Neural cell (in vitro differentiated cells): ENCODE measurements at regions not wholly inside any gene's neighbourhood (a gene's known extent, or its start where the extent isn't known, plus 50 kb on each side); places are given as distances from the start of the nearest gene placed in this dataset.

ENCODE experiments used
- H2AFZ ChIP-seq: fragments of 200-600, 300-800 bp; sonication (generic), shearing (Covaris generic); 2 replicates; pipeline ENCODE4 v1.6.0; 2014; ENCODE audit warnings: low read depth, mild to moderate bottlenecking, antibody characterized with exemption, low read length, moderate library complexity
- H3F3A ChIP-seq: fragments of 200-600 bp; shearing (Covaris generic); 2 replicates; pipeline ENCODE4 v1.6.1; 2016; ENCODE audit warnings: mild to moderate bottlenecking, moderate library complexity, mixed read lengths, antibody characterized with exemption, low read length; ENCODE audit not compliant: insufficient read depth, poor library complexity, severe bottlenecking
- H3K27ac ChIP-seq: fragments of 200-600, 300-800 bp; sonication (generic), shearing (Covaris generic); 2 replicates; pipeline ENCODE4 v1.5.1; 2014; ENCODE audit warnings: mild to moderate bottlenecking, low read length, moderate library complexity
- H3K27me3 ChIP-seq: fragments of 300-800, 200-600 bp; sonication (generic), shearing (Covaris generic); 2 replicates; pipeline ENCODE4 v1.6.0; 2014; ENCODE audit warnings: mild to moderate bottlenecking, low read depth, low read length, moderate library complexity; ENCODE audit not compliant: insufficient read depth
- H3K36me3 ChIP-seq: fragments of 300-800, 200-600 bp; sonication (generic), shearing (Covaris generic); 2 replicates; pipeline ENCODE4 v1.5.1; 2014; ENCODE audit warnings: mild to moderate bottlenecking, antibody characterized with exemption, low read length, moderate library complexity; ENCODE audit not compliant: insufficient read depth
- H3K4me2 ChIP-seq: fragments of 300-800, 200-600 bp; sonication (generic), shearing (Covaris generic); 2 replicates; pipeline ENCODE4 v1.6.0; 2014; ENCODE audit warnings: mild to moderate bottlenecking, low read length
- H3K4me3 ChIP-seq: fragments of 300-800, 200-600 bp; sonication (generic), shearing (Covaris generic); 2 replicates; pipeline ENCODE4 v1.5.1; 2014; ENCODE audit warnings: mild to moderate bottlenecking, low read length, moderate library complexity
- H3K79me2 ChIP-seq: fragments of 200-600 bp; shearing (Covaris generic); replicated peaks from 2 replicates; pipeline ENCODE4 v1.6.0; 2014; ENCODE audit warnings: mild to moderate bottlenecking, low read length, moderate library complexity; ENCODE audit not compliant: insufficient read depth
- H3K9ac ChIP-seq: fragments of 300-800, 200-600 bp; sonication (generic), shearing (Covaris generic); 2 replicates; pipeline ENCODE4 v1.6.1; 2016; ENCODE audit warnings: mild to moderate bottlenecking, low read length, mixed read lengths
- H3K9me2 ChIP-seq: fragments of 200-600 bp; shearing (Covaris generic); 2 replicates; pipeline ENCODE4 v1.6.1; 2016; ENCODE audit warnings: mild to moderate bottlenecking, low read length, mixed read lengths; ENCODE audit not compliant: insufficient read depth
- H3K9me3 ChIP-seq: fragments of 200-600, 300-800 bp; sonication (generic), shearing (Covaris generic); 2 replicates; pipeline ENCODE4 v1.6.1; 2016; ENCODE audit warnings: mild to moderate bottlenecking, mixed run types, low read length, moderate library complexity, mixed read lengths
- H4K20me1 ChIP-seq: fragments of 200-600 bp; shearing (Covaris generic); 2 replicates; pipeline ENCODE4 v1.6.1; 2016; ENCODE audit warnings: mild to moderate bottlenecking, mixed run types; ENCODE audit not compliant: insufficient read depth
- EP300 ChIP-seq: fragments of 450-650 bp; conservative IDR thresholded peaks from 2 replicates; pipeline ENCODE4 v1.6.1; 2014; ENCODE audit warnings: antibody characterized with exemption, mild to moderate bottlenecking, moderate library complexity; ENCODE audit not compliant: poor library complexity, severe bottlenecking
- EZH2 ChIP-seq: fragments of 200-600, 300-800 bp; shearing (Covaris generic), sonication (generic); IDR thresholded peaks from 2 replicates; pipeline ENCODE4 v1.6.1; 2014; ENCODE audit warnings: antibody characterized with exemption, low read length, borderline replicate concordance, mild to moderate bottlenecking; ENCODE audit not compliant: insufficient read depth, poor library complexity, severe bottlenecking
- MXI1 ChIP-seq: fragments of 450-650 bp; conservative IDR thresholded peaks from 2 replicates; pipeline ENCODE4 v1.6.1; 2014; ENCODE audit warnings: antibody characterized with exemption, mild to moderate bottlenecking; ENCODE audit not compliant: poor library complexity, severe bottlenecking
- POLR2AphosphoS5 ChIP-seq: IDR thresholded peaks from 2 replicates; pipeline ENCODE4 v1.6.1; 2012
- RAD21 ChIP-seq: fragments of 450-650 bp; conservative IDR thresholded peaks from 2 replicates; pipeline ENCODE4 v1.6.1; 2014; ENCODE audit warnings: antibody characterized with exemption, mild to moderate bottlenecking, moderate library complexity
- SMC3 ChIP-seq: fragments of 450-650 bp; conservative IDR thresholded peaks from 2 replicates; pipeline ENCODE4 v1.6.1; 2014; ENCODE audit warnings: antibody characterized with exemption, mild to moderate bottlenecking, moderate library complexity; ENCODE audit not compliant: poor library complexity
- TAF1 ChIP-seq: IDR thresholded peaks from 2 replicates; pipeline ENCODE4 v1.6.1; 2012; ENCODE audit warnings: low read depth
- TF ChIP-seq, protein P1 (sequence below): fragments of 450-650 bp; IDR thresholded peaks from 2 replicates; pipeline ENCODE4 v1.5.1; 2014; ENCODE audit warnings: antibody characterized with exemption, mild to moderate bottlenecking, moderate library complexity; ENCODE audit not compliant: poor library complexity, severe bottlenecking
- TF ChIP-seq, protein P2 (sequence below): IDR thresholded peaks from 2 replicates; pipeline ENCODE4 v1.6.1; 2012; ENCODE audit warnings: borderline replicate concordance

DNA sequence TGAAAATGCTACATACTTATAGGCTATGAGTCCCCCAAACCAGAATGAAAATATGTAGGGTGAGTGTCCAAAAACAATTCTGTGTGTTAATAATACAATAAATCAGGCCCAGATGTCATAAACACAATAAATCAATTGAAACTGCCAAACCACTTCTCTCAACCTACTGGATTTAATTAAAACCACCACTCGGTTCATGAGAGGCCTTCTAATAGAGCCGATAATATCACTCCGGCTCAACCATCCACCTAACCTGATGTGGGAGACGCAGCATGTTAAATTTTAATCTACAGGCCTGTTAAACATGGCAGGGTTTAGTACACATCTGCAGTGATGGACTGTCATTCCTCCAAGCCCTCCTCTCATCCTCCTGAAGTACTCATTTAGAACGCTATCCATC lies 734.5 kb upstream of the ZNF608 start:
- Histone ChIP-seq H3K36me3 (no peaks in the 10 kb centered on the region), H4K20me1 (no peaks in the 10 kb centered on the region), H3K27me3 (no peaks in the 10 kb centered on the region), H3K79me2 (no peaks in the 10 kb centered on the region), H3K9me3 (no peaks in the 10 kb centered on the region), H3K27ac (no peak overlapping the region), H3K9me2 (no peaks in the 10 kb centered on the region), H3K4me2 (no peak overlapping the region), H3K9ac (no peak overlapping the region), H3F3A (no peaks in the 10 kb centered on the region), H2AFZ (no peak overlapping the region), H3K4me3 (no peak overlapping the region)
- TF ChIP-seq, protein P1, sequence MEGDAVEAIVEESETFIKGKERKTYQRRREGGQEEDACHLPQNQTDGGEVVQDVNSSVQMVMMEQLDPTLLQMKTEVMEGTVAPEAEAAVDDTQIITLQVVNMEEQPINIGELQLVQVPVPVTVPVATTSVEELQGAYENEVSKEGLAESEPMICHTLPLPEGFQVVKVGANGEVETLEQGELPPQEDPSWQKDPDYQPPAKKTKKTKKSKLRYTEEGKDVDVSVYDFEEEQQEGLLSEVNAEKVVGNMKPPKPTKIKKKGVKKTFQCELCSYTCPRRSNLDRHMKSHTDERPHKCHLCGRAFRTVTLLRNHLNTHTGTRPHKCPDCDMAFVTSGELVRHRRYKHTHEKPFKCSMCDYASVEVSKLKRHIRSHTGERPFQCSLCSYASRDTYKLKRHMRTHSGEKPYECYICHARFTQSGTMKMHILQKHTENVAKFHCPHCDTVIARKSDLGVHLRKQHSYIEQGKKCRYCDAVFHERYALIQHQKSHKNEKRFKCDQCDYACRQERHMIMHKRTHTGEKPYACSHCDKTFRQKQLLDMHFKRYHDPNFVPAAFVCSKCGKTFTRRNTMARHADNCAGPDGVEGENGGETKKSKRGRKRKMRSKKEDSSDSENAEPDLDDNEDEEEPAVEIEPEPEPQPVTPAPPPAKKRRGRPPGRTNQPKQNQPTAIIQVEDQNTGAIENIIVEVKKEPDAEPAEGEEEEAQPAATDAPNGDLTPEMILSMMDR: no peak
- no peak for TF ChIP-seq EP300
- no peak for TF ChIP-seq MXI1
- no peak for TF ChIP-seq POLR2AphosphoS5
- TF ChIP-seq, protein P2, sequence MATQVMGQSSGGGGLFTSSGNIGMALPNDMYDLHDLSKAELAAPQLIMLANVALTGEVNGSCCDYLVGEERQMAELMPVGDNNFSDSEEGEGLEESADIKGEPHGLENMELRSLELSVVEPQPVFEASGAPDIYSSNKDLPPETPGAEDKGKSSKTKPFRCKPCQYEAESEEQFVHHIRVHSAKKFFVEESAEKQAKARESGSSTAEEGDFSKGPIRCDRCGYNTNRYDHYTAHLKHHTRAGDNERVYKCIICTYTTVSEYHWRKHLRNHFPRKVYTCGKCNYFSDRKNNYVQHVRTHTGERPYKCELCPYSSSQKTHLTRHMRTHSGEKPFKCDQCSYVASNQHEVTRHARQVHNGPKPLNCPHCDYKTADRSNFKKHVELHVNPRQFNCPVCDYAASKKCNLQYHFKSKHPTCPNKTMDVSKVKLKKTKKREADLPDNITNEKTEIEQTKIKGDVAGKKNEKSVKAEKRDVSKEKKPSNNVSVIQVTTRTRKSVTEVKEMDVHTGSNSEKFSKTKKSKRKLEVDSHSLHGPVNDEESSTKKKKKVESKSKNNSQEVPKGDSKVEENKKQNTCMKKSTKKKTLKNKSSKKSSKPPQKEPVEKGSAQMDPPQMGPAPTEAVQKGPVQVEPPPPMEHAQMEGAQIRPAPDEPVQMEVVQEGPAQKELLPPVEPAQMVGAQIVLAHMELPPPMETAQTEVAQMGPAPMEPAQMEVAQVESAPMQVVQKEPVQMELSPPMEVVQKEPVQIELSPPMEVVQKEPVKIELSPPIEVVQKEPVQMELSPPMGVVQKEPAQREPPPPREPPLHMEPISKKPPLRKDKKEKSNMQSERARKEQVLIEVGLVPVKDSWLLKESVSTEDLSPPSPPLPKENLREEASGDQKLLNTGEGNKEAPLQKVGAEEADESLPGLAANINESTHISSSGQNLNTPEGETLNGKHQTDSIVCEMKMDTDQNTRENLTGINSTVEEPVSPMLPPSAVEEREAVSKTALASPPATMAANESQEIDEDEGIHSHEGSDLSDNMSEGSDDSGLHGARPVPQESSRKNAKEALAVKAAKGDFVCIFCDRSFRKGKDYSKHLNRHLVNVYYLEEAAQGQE: no peak
- no peak for TF ChIP-seq SMC3
- no peak for TF ChIP-seq EZH2
- TF ChIP-seq TAF1: no peak
- no peak for TF ChIP-seq RAD21

DNA sequence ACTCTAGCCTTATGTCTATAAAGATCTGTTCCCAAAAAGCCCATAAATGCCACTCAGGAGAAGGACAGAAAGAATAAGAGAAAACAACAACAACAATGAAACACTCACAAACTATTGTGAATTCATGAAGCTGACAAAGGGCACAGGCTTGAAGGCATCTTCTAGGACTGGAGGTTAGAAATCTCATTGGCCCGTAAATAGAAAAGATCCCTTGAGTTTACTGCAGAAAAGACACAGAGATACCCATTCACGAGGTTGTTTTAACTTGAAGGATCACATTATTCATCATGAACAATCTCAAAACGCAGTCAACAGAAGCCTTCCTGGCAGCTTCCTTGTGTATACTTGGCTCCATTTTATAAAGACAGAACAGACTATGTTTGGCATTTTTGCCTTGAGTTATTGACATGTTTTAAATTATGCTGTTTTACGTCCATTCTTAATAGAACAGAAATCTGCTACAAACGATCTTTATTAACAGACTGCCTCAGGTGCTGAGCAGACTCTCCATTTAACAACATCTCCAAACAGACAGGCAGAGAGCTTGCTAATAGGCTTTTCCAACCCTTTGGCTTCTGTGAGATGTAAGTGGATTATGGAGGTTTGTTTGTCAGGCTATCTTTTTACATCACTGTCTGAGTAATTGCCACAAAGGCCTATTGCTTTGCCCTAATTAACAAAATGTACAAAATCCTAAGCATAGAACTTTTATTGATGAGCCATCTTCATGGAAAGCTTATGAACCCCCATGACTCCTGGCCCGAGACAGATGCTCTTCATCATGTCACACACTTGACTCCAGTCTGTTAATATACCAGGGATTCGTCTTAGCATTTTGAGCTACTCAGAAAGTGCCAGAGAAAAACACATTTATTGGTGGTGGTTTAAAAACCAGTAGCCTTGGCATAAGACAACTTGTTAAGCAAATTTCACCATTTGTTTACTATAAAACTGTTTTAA lies 735.3 kb upstream of the ZNF608 start:
- Histone ChIP-seq H3F3A (no peaks in the 10 kb centered on the region), H3K36me3 (no peaks in the 10 kb centered on the region), H2AFZ (no peak overlapping the region), H3K4me3 (no peak overlapping the region), H3K9ac (no peak overlapping the region), H3K9me3 (no peaks in the 10 kb centered on the region), H3K4me2 (no peak overlapping the region), H3K9me2 (no peaks in the 10 kb centered on the region), H3K27me3 (no peaks in the 10 kb centered on the region), H3K27ac (no peak overlapping the region), H3K79me2 (no peaks in the 10 kb centered on the region), H4K20me1 (no peaks in the 10 kb centered on the region)
- TF ChIP-seq EP300: no peak
- no peak for TF ChIP-seq EZH2
- no peak for TF ChIP-seq MXI1
- no peak for TF ChIP-seq RAD21
